Activated CD4-positive, alpha-beta memory T cell treated with anti-CD3 and anti-CD28 coated beads, Interleukin-2, amount 10 ng/mL, durations not matched to agents 7 days and 5 days (primary cell): ENCODE measurements at regions not wholly inside any gene's neighbourhood (a gene's known extent, or its start where the extent isn't known, plus 50 kb on each side); places are given as distances from the start of the nearest gene placed in this dataset.

Experiments used
- CTCF ChIA-PET: fragments of 350-600 bp; sonication (Branson Sonifier 250); formaldehyde crosslinking; loops from one replicate; lab custom pipeline; 2021; ENCODE audit warnings: antibody characterized with exemption, inconsistent platforms; lab: Charles Lee
- POLR2A ChIA-PET: fragments of 350-600 bp; sonication (Branson Sonifier 250); formaldehyde crosslinking; loops from one replicate; lab custom pipeline; 2021; ENCODE audit warnings: antibody characterized with exemption; lab: Charles Lee
- DNase-seq: peaks from one replicate; pipeline ENCODE4 v3.0.0-alpha.2; 2020
- H3K27ac Mint-ChIP-seq: one replicate; pipeline ENCODE4 v1.8.0; 2021; ENCODE audit warnings: mild to moderate bottlenecking, mixed read lengths
- H3K27me3 Mint-ChIP-seq: one replicate; pipeline ENCODE4 v1.8.0; 2021; ENCODE audit warnings: mixed read lengths
- H3K36me3 Mint-ChIP-seq: one replicate; pipeline ENCODE4 v1.8.0; 2021; ENCODE audit warnings: low read depth, mixed read lengths
- H3K4me1 Mint-ChIP-seq: one replicate; pipeline ENCODE4 v1.8.0; 2021; ENCODE audit warnings: mixed read lengths
- H3K4me3 Mint-ChIP-seq: one replicate; pipeline ENCODE4 v1.8.0; 2021; ENCODE audit warnings: mild to moderate bottlenecking, mixed read lengths
- H3K9me3 Mint-ChIP-seq: one replicate; pipeline ENCODE4 v1.8.0; 2021; ENCODE audit warnings: mixed read lengths

- no peak overlapping the region for H3K4me3 Mint-ChIP-seq
- no peaks in the 10 kb centered on the region for H3K27me3 Mint-ChIP-seq
- H3K27ac Mint-ChIP-seq: no peak overlapping the region
- peaks cover 20% of the 10 kb centered on the region for H3K36me3 Mint-ChIP-seq
- no peak for DNase-seq
- no peaks in the 10 kb centered on the region for H3K9me3 Mint-ChIP-seq
- ChIA-PET CTCF (interaction anchor here (1.0 to 5.0 kb wide), 3 partner anchors 19 to 117 kb away, joined by 4 to 21 read pairs (median 15); no protein-coding TSS in a partner anchor), POLR2A (interaction anchor here (0.9 to 1.1 kb wide), 3 partner anchors 9 to 120 kb away, joined by 3 to 5 read pairs (median 4); partner anchors contain the start of gene RASGRP1)
- H3K4me1 Mint-ChIP-seq: peaks cover 57% of the 10 kb centered on the region
Observed at GRCh38 chr15:38680775-38681174, 116.2 kb upstream of the RASGRP1 start.

DNA sequence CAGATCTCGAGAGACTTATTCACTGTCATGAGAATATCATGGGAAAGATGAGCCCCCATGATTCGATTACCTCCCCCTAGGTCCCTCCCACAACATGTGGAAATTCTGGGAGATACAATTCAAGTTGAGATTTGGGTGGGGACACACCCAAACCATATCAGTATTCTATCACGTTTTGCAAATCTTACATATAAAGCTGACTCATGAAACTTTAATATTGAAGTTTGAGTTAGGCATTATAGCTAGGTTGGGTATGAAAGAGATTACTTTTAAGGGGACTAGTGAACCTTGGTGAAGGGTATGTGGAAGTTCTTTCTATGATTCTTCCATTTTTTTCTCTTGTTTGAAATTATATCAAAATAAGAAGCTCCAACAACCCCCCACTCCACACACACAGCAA lies 117.7 kb upstream of the RASGRP1 start:
- no peaks in the 10 kb centered on the region for H3K27me3 Mint-ChIP-seq
- H3K9me3 Mint-ChIP-seq: no peaks in the 10 kb centered on the region
- ChIA-PET CTCF (interaction anchor here (0.8 to 20.0 kb wide), 15 partner anchors 9 to 228 kb away, joined by 3 to 731 read pairs (median 7); partner anchors contain the start of genes FAM98B and RASGRP1), POLR2A (interaction anchor here (0.7 to 18.4 kb wide), 13 partner anchors 9 to 228 kb away, joined by 3 to 1063 read pairs (median 10); partner anchors contain the start of gene RASGRP1)
- DNase-seq: no peak
- peaks cover 16% of the 10 kb centered on the region for H3K36me3 Mint-ChIP-seq
- H3K27ac Mint-ChIP-seq: no peak overlapping the region
- H3K4me1 Mint-ChIP-seq: peaks cover 69% of the 10 kb centered on the region
- no peak overlapping the region for H3K4me3 Mint-ChIP-seq

- Mint-ChIP-seq H3K27me3 (no peaks in the 10 kb centered on the region), H3K9me3 (no peaks in the 10 kb centered on the region), H3K4me1 (peaks cover 71% of the 10 kb centered on the region)
Observed at GRCh38 chr15:38682861-38683260, 118.2 kb upstream of the RASGRP1 start.

GRCh38 chr15:38683382-38684242 lies 119.0 kb upstream of the RASGRP1 start:
- peak overlapping the region; percentile 54 for H3K4me3 Mint-ChIP-seq
- POLR2A ChIA-PET: interaction anchor here (0.7 to 18.4 kb wide), 27 partner anchors 7 to 229 kb away, joined by 3 to 1063 read pairs (median 4); partner anchors contain the start of gene RASGRP1
- peaks cover 8% of the 10 kb centered on the region for H3K36me3 Mint-ChIP-seq
- peak; percentile 81 for DNase-seq
- peak overlapping the region; percentile 99 for H3K27ac Mint-ChIP-seq
- H3K9me3 Mint-ChIP-seq: no peaks in the 10 kb centered on the region
- no peaks in the 10 kb centered on the region for H3K27me3 Mint-ChIP-seq
- CTCF ChIA-PET: interaction anchor here (0.6 to 20.0 kb wide), 32 partner anchors 7 to 244 kb away, joined by 3 to 731 read pairs (median 5); partner anchors contain the start of genes FAM98B and RASGRP1
- peaks cover 75% of the 10 kb centered on the region for H3K4me1 Mint-ChIP-seq

More at GRCh38 chr15:38682861-38683260, 118.2 kb upstream of the RASGRP1 start:
- DNase-seq: no peak
- POLR2A ChIA-PET: interaction anchor here (0.7 to 18.4 kb wide), 19 partner anchors 8 to 228 kb away, joined by 3 to 1063 read pairs (median 7); partner anchors contain the start of gene RASGRP1
- no peak overlapping the region for H3K4me3 Mint-ChIP-seq
- H3K27ac Mint-ChIP-seq: peak overlapping the region; percentile 99
- CTCF ChIA-PET: interaction anchor here (0.6 to 20.0 kb wide), 19 partner anchors 8 to 243 kb away, joined by 3 to 731 read pairs (median 7); partner anchors contain the start of genes FAM98B and RASGRP1
- H3K36me3 Mint-ChIP-seq: peaks cover 12% of the 10 kb centered on the region

- DNase-seq: peak; percentile 27
- CTCF ChIA-PET: interaction anchor here (0.7 to 20.0 kb wide), 24 partner anchors 8 to 244 kb away, joined by 3 to 731 read pairs (median 6); partner anchors contain the start of genes FAM98B and RASGRP1
- Mint-ChIP-seq H3K27me3 (no peaks in the 10 kb centered on the region), H3K4me3 (peak overlapping the region; percentile 54), H3K9me3 (no peaks in the 10 kb centered on the region), H3K36me3 (peaks cover 3% of the 10 kb centered on the region), H3K4me1 (peaks cover 80% of the 10 kb centered on the region), H3K27ac (peak overlapping the region; percentile 99)
- POLR2A ChIA-PET: interaction anchor here (0.9 to 18.4 kb wide), 21 partner anchors 14 to 210 kb away, joined by 3 to 1063 read pairs (median 5); partner anchors contain the start of gene RASGRP1
Observed at GRCh38 chr15:38684440-38685010, 119.9 kb upstream of the RASGRP1 start.

- no peaks in the 10 kb centered on the region for H3K36me3 Mint-ChIP-seq
- ChIA-PET POLR2A (interaction anchor here (0.8 to 18.4 kb wide), 21 partner anchors 12 to 943 kb away, joined by 3 to 1063 read pairs (median 4); partner anchors contain the start of genes FAM98B and RASGRP1), CTCF (interaction anchor here (1.6 to 20.0 kb wide), 7 partner anchors 13 to 245 kb away, joined by 3 to 731 read pairs (median 139); partner anchors contain the start of gene RASGRP1)
- peak overlapping the region; percentile 26 for H3K4me3 Mint-ChIP-seq
- H3K27ac Mint-ChIP-seq: peak overlapping the region; percentile 99
- peak; percentile 60 for DNase-seq
- H3K27me3 Mint-ChIP-seq: no peaks in the 10 kb centered on the region
- peaks cover 90% of the 10 kb centered on the region for H3K4me1 Mint-ChIP-seq
- H3K9me3 Mint-ChIP-seq: no peaks in the 10 kb centered on the region
Observed at GRCh38 chr15:38685686-38686339, 121.2 kb upstream of the RASGRP1 start.

GRCh38 chr15:38687340-38687739 lies 122.7 kb upstream of the RASGRP1 start:
- Mint-ChIP-seq H3K36me3 (no peaks in the 10 kb centered on the region), H3K4me3 (no peak overlapping the region), H3K27me3 (no peaks in the 10 kb centered on the region), H3K27ac (peak overlapping the region; percentile 99), H3K4me1 (peaks cover 98% of the 10 kb centered on the region), H3K9me3 (no peaks in the 10 kb centered on the region)
- ChIA-PET CTCF (interaction anchor here (1.2 to 20.0 kb wide), 12 partner anchors 11 to 247 kb away, joined by 3 to 731 read pairs (median 22); partner anchors contain the start of genes FAM98B and RASGRP1), POLR2A (interaction anchor here (0.6 to 18.4 kb wide), 15 partner anchors 11 to 233 kb away, joined by 3 to 1063 read pairs (median 13); partner anchors contain the start of genes FAM98B and RASGRP1)
- no peak for DNase-seq

DNA sequence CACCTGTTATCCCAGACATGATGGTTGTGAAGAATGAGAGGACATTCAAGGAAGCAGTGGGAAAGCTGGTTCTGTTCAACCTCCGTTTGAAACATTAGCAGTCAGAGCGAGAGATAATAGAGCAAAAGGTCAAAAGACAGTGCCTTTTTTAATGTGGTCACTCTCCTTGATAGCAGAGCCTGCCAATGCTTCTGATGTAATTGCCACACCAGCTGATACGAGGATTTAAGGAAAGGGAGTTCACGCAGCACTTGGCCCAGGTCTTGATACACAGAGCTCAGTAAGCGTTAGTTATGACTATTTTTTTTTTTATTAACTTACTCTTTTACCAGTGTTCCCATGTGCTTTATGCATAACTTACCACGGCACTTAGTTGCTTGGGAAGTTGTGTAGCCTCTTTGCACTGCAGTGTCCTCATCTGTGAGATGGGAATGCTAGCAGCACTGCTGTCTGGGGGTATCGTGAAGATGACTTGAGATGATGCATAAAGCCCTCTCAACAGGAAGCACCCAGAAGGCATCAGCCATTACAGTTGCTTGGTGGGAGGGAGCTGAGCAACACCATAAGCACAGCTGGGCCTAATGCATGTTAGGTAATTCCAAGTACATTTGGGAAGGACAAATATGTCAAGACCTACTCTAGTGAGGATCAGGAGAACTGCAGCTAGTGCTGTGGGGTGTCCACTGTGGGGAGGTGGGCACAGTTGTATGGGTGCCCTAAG lies 123.3 kb upstream of the RASGRP1 start:
- H3K27ac Mint-ChIP-seq: peak overlapping the region; percentile 99
- peaks cover 4% of the 10 kb centered on the region for H3K36me3 Mint-ChIP-seq
- peaks cover 98% of the 10 kb centered on the region for H3K4me1 Mint-ChIP-seq
- ChIA-PET CTCF (interaction anchor here (1.4 to 20.0 kb wide), 12 partner anchors 10 to 247 kb away, joined by 3 to 731 read pairs (median 22); partner anchors contain the start of genes FAM98B and RASGRP1), POLR2A (interaction anchor here (0.6 to 18.4 kb wide), 26 partner anchors 10 to 942 kb away, joined by 3 to 1063 read pairs (median 5); partner anchors contain the start of genes FAM98B and RASGRP1)
- peak; percentile 31 for DNase-seq
- H3K27me3 Mint-ChIP-seq: no peaks in the 10 kb centered on the region
- peak overlapping the region; percentile 35 for H3K4me3 Mint-ChIP-seq
- no peaks in the 10 kb centered on the region for H3K9me3 Mint-ChIP-seq

- Mint-ChIP-seq H3K36me3 (peaks cover 7% of the 10 kb centered on the region), H3K4me1 (peaks cover 92% of the 10 kb centered on the region), H3K4me3 (peak overlapping the region; percentile 35), H3K27ac (peak overlapping the region; percentile 99), H3K9me3 (peaks cover under 1% of the 10 kb centered on the region), H3K27me3 (no peaks in the 10 kb centered on the region)
- POLR2A ChIA-PET: interaction anchor here (0.8 to 18.4 kb wide), 23 partner anchors 9 to 941 kb away, joined by 3 to 1063 read pairs (median 5); partner anchors contain the start of genes FAM98B and RASGRP1
- peak; percentile 86 for DNase-seq
- CTCF ChIA-PET: interaction anchor here (1.7 to 20.0 kb wide), 11 partner anchors 10 to 248 kb away, joined by 4 to 731 read pairs (median 36); partner anchors contain the start of genes FAM98B and RASGRP1
Observed at GRCh38 chr15:38688761-38689160, 124.1 kb upstream of the RASGRP1 start.

- Mint-ChIP-seq H3K4me3 (peak overlapping the region; percentile 35), H3K4me1 (peaks cover 92% of the 10 kb centered on the region), H3K36me3 (peaks cover 13% of the 10 kb centered on the region), H3K27me3 (no peaks in the 10 kb centered on the region), H3K27ac (peak overlapping the region; percentile 99), H3K9me3 (peaks cover 4% of the 10 kb centered on the region)
- ChIA-PET CTCF (interaction anchor here (0.7 to 20.0 kb wide), 18 partner anchors 9 to 249 kb away, joined by 3 to 731 read pairs (median 21); partner anchors contain the start of genes FAM98B and RASGRP1), POLR2A (interaction anchor here (0.9 to 18.4 kb wide), 21 partner anchors 9 to 940 kb away, joined by 3 to 1063 read pairs (median 7); partner anchors contain the start of genes FAM98B and RASGRP1)
- no peak for DNase-seq
Observed at GRCh38 chr15:38689522-38689921, 124.9 kb upstream of the RASGRP1 start.
